NB4 (cell line): ENCODE measurements at regions not wholly inside any gene's neighbourhood (a gene's known extent, or its start where the extent isn't known, plus 50 kb on each side); places are given as distances from the start of the nearest gene placed in this dataset.

ENCODE experiments used
- MYC ChIP-seq: IDR thresholded peaks from 2 replicates; pipeline ENCODE4 v1.6.1; 2011; ENCODE audit warnings: low read depth, low read length
- POLR2A ChIP-seq: IDR thresholded peaks from 2 replicates; pipeline ENCODE4 v1.6.1; 2011; ENCODE audit warnings: mild to moderate bottlenecking; ENCODE audit not compliant: insufficient read length; ENCODE audit errors: extremely low read depth
- TF ChIP-seq, protein P1 (sequence below): IDR thresholded peaks from one replicate; pipeline ENCODE4 v1.5.1; 2012; ENCODE audit warnings: low read depth, low read length
- TF ChIP-seq, protein P2 (sequence below): IDR thresholded peaks from 2 replicates; pipeline ENCODE4 v1.6.1; 2011; ENCODE audit warnings: low read depth, low read length

GRCh38 chr13:79775830-79776229 is 294.9 kb downstream of the NDFIP2 start:
- TF ChIP-seq, protein P1, sequence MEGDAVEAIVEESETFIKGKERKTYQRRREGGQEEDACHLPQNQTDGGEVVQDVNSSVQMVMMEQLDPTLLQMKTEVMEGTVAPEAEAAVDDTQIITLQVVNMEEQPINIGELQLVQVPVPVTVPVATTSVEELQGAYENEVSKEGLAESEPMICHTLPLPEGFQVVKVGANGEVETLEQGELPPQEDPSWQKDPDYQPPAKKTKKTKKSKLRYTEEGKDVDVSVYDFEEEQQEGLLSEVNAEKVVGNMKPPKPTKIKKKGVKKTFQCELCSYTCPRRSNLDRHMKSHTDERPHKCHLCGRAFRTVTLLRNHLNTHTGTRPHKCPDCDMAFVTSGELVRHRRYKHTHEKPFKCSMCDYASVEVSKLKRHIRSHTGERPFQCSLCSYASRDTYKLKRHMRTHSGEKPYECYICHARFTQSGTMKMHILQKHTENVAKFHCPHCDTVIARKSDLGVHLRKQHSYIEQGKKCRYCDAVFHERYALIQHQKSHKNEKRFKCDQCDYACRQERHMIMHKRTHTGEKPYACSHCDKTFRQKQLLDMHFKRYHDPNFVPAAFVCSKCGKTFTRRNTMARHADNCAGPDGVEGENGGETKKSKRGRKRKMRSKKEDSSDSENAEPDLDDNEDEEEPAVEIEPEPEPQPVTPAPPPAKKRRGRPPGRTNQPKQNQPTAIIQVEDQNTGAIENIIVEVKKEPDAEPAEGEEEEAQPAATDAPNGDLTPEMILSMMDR = peak; percentile 67
- TF ChIP-seq POLR2A = no peak
- TF ChIP-seq, protein P2, sequence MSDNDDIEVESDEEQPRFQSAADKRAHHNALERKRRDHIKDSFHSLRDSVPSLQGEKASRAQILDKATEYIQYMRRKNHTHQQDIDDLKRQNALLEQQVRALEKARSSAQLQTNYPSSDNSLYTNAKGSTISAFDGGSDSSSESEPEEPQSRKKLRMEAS = peak; percentile 93
- peak; percentile 93 for TF ChIP-seq MYC
